Neural cell (in vitro differentiated cells): ENCODE measurements at regions not wholly inside any gene's neighbourhood (a gene's known extent, or its start where the extent isn't known, plus 50 kb on each side); places are given as distances from the start of the nearest gene placed in this dataset.

ENCODE experiments used
- EP300 ChIP-seq: fragments of 450-650 bp; conservative IDR thresholded peaks from 2 replicates; pipeline ENCODE4 v1.6.1; 2014; ENCODE audit warnings: antibody characterized with exemption, mild to moderate bottlenecking, moderate library complexity; ENCODE audit not compliant: poor library complexity, severe bottlenecking
- EZH2 ChIP-seq: fragments of 200-600, 300-800 bp; shearing (Covaris generic), sonication (generic); IDR thresholded peaks from 2 replicates; pipeline ENCODE4 v1.6.1; 2014; ENCODE audit warnings: antibody characterized with exemption, low read length, borderline replicate concordance, mild to moderate bottlenecking; ENCODE audit not compliant: insufficient read depth, poor library complexity, severe bottlenecking
- MXI1 ChIP-seq: fragments of 450-650 bp; conservative IDR thresholded peaks from 2 replicates; pipeline ENCODE4 v1.6.1; 2014; ENCODE audit warnings: antibody characterized with exemption, mild to moderate bottlenecking; ENCODE audit not compliant: poor library complexity, severe bottlenecking
- POLR2AphosphoS5 ChIP-seq: IDR thresholded peaks from 2 replicates; pipeline ENCODE4 v1.6.1; 2012
- RAD21 ChIP-seq: fragments of 450-650 bp; conservative IDR thresholded peaks from 2 replicates; pipeline ENCODE4 v1.6.1; 2014; ENCODE audit warnings: antibody characterized with exemption, mild to moderate bottlenecking, moderate library complexity
- REST ChIP-seq: IDR thresholded peaks from 2 replicates; pipeline ENCODE4 v1.6.1; 2012; ENCODE audit warnings: borderline replicate concordance
- SMC3 ChIP-seq: fragments of 450-650 bp; conservative IDR thresholded peaks from 2 replicates; pipeline ENCODE4 v1.6.1; 2014; ENCODE audit warnings: antibody characterized with exemption, mild to moderate bottlenecking, moderate library complexity; ENCODE audit not compliant: poor library complexity
- TAF1 ChIP-seq: IDR thresholded peaks from 2 replicates; pipeline ENCODE4 v1.6.1; 2012; ENCODE audit warnings: low read depth
- TF ChIP-seq, protein P1 (sequence below): fragments of 450-650 bp; IDR thresholded peaks from 2 replicates; pipeline ENCODE4 v1.5.1; 2014; ENCODE audit warnings: antibody characterized with exemption, mild to moderate bottlenecking, moderate library complexity; ENCODE audit not compliant: poor library complexity, severe bottlenecking

GRCh38 chr2:3035385-3036050 lies 342.1 kb downstream of the EIPR1 start:
- TF ChIP-seq, protein P1, sequence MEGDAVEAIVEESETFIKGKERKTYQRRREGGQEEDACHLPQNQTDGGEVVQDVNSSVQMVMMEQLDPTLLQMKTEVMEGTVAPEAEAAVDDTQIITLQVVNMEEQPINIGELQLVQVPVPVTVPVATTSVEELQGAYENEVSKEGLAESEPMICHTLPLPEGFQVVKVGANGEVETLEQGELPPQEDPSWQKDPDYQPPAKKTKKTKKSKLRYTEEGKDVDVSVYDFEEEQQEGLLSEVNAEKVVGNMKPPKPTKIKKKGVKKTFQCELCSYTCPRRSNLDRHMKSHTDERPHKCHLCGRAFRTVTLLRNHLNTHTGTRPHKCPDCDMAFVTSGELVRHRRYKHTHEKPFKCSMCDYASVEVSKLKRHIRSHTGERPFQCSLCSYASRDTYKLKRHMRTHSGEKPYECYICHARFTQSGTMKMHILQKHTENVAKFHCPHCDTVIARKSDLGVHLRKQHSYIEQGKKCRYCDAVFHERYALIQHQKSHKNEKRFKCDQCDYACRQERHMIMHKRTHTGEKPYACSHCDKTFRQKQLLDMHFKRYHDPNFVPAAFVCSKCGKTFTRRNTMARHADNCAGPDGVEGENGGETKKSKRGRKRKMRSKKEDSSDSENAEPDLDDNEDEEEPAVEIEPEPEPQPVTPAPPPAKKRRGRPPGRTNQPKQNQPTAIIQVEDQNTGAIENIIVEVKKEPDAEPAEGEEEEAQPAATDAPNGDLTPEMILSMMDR = no peak
- TF ChIP-seq POLR2AphosphoS5 = no peak
- TF ChIP-seq EZH2 = no peak
- TF ChIP-seq REST = no peak
- TF ChIP-seq RAD21 = no peak
- TF ChIP-seq SMC3 = no peak
- no peak for TF ChIP-seq EP300
- TF ChIP-seq MXI1 = no peak
- TF ChIP-seq TAF1 = no peak
